ENCODE measurements at regions not wholly inside any gene's neighbourhood (a gene's known extent, or its start where the extent isn't known, plus 50 kb on each side); places are given as distances from the start of the nearest gene placed in this dataset.
"Not testable (repeated sequence)": the region's sequence is repeated elsewhere in the genome, so short reads cannot be mapped to it uniquely, and the experiment has no call there.

DNA sequence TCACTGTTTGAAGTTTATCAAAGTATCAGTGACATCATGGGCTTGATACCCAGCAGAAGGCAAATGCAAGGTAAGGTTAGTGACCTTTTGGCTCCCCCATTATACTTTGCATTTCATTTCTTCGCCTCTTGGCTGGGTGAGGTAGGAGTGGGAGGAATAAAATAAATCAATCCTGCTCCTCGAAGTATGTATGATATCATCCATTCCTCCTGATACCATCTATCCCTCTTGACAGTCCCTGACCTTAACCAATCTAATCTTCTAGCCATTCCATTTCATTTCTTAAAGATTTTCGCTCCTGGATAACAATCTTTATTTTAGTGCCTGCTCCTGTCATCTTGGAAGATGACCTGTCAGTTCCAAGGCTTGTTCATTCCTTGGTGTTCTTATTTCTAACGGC lies 1083.3 kb downstream of the NXPH1 start:
- TF ChIP-seq, protein P1, sequence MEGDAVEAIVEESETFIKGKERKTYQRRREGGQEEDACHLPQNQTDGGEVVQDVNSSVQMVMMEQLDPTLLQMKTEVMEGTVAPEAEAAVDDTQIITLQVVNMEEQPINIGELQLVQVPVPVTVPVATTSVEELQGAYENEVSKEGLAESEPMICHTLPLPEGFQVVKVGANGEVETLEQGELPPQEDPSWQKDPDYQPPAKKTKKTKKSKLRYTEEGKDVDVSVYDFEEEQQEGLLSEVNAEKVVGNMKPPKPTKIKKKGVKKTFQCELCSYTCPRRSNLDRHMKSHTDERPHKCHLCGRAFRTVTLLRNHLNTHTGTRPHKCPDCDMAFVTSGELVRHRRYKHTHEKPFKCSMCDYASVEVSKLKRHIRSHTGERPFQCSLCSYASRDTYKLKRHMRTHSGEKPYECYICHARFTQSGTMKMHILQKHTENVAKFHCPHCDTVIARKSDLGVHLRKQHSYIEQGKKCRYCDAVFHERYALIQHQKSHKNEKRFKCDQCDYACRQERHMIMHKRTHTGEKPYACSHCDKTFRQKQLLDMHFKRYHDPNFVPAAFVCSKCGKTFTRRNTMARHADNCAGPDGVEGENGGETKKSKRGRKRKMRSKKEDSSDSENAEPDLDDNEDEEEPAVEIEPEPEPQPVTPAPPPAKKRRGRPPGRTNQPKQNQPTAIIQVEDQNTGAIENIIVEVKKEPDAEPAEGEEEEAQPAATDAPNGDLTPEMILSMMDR (IDR thresholded peaks at IDR 0.05; ENCODE audit: insufficient read depth, low read length), result no peak
- DNase-seq (ENCODE audit: low read depth), result no peak

DNA sequence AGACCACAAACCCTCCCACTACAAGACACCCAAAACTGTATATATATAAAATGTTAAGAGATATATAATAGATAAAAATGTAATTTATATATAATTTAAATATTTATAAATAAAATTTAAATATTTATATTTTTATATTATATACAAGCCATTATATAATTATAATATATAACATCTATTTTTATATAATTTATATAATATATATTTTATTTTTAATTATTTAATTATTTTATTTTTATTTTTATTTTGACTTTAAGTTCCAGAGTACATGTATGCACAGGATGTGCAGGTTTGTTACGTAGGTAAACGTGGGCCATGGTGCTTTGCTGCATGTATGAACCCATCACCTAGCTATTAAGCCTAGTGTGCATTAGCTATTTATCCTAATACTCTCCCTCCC lies 1090.2 kb downstream of the NXPH1 start:
- no peak for DNase-seq (ENCODE audit: low read depth)
- no peak overlapping the region for H3K4me3 ChIP-seq (ENCODE audit: low read depth, low read length)
- TF ChIP-seq, protein P1 (IDR thresholded peaks at IDR 0.05; ENCODE audit: insufficient read depth, low read length), result no peak

More for the DNA sequence above, 1083.3 kb downstream of the NXPH1 start:
- no peak overlapping the region for H3K4me3 ChIP-seq (ENCODE audit: low read depth, low read length)

DNA sequence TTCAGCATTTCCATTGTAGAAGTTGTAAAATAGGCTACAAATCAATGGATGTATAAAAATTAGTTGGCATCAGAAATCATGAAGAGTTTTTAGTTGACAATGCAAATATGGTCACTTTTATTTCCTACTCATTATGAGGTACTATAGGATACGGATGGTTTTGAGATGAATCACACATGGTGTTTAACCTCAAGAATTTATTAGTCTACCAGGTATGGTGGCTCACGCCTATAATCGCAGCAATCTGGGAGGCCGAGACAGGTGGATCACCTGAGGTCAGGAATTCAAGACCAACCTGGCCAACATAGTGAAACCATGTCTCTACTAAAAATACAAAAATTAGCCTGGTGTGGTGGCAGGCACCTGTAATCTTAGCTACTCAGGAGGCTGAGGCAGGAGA lies 1119.0 kb downstream of the NXPH1 start:
- not testable (repeated sequence) for H3K4me3 ChIP-seq (ENCODE audit: low read depth, low read length); DNase-seq (ENCODE audit: low read depth)

GRCh38 chr7:9557853-9558252 lies 1124.4 kb downstream of the NXPH1 start:
- TF ChIP-seq, protein P1 (IDR thresholded peaks at IDR 0.05; ENCODE audit: insufficient read depth, low read length), result no peak
- DNase-seq (ENCODE audit: low read depth), result no peak
- no peak overlapping the region for H3K4me3 ChIP-seq (ENCODE audit: low read depth, low read length)

DNA sequence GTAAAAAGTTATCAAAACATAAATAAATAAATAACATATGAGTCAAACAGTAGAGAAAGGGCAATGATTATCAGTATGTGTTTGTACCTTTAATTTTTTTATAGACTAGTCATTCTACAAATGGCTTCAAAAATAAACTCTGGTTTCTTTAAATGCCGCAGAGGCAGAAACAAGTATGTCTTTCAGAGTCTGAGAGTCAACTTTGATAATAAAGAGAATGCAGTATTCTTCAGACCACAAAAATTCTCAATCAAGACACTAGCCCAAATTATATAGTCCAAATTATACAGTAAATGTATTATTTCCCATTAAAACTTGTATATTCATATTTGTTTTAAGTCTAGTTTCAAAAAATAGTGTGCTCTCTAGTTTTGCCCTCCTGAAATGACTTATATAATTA lies 1142.3 kb downstream of the NXPH1 start:
- no peak overlapping the region for H3K4me3 ChIP-seq (ENCODE audit: low read depth, low read length)

DNA sequence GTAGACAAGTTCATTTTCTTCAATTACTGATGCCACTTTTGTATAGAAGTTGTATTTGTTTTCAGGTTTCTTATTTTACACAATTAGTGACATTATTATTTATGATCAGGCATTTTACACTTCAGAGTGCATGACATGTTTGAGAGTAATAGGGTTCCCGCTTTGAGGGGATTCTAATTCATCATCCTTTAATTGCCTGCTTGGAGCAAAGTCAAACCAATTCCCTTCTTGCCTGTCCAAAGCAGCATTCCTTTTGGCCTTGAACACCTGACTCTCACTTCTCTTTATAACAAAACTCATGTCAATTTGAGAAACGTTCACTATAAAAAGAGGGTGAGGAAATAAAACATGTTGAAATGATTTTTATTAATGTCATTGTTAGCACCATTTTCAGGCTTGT lies 1149.4 kb downstream of the NXPH1 start:
- DNase-seq (ENCODE audit: low read depth), result no peak

More for the DNA sequence above, 1142.3 kb downstream of the NXPH1 start:
- no peak for DNase-seq (ENCODE audit: low read depth)
- TF ChIP-seq, protein P1 (IDR thresholded peaks at IDR 0.05; ENCODE audit: insufficient read depth, low read length), result no peak

DNA sequence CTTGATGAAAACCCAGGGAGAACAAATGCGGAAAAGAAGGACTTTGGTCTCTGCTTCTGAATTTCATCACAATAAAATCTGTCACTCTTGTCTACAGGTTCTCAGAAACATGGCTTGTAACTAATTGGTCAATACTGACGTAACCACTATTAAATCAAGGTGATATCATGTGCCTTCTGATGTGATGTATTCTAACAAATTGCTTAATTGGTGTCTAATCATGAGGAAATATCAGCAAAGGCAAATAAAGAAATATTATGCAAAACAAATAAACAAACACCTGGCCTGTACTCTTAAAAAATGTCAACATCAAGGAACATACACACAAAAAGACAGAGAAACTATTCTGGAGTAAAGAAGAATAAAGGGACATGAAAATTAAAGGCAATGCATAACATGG lies 1165.0 kb downstream of the NXPH1 start:
- TF ChIP-seq, protein P1 (IDR thresholded peaks at IDR 0.05; ENCODE audit: insufficient read depth, low read length), result no peak
- H3K4me3 ChIP-seq (ENCODE audit: low read depth, low read length), result no peak overlapping the region
- DNase-seq (ENCODE audit: low read depth), result no peak

More for the DNA sequence above, 1149.4 kb downstream of the NXPH1 start:
- TF ChIP-seq, protein P1 (IDR thresholded peaks at IDR 0.05; ENCODE audit: insufficient read depth, low read length), result no peak
- no peak overlapping the region for H3K4me3 ChIP-seq (ENCODE audit: low read depth, low read length)
